Small intestine (tissue), 7 donors: ENCODE measurements at regions not wholly inside any gene's neighbourhood (a gene's known extent, or its start where the extent isn't known, plus 50 kb on each side); places are given as distances from the start of the nearest gene placed in this dataset.

Experiments
- DNase-seq, 2 donors: peaks; one replicate each; pipeline versions ENCODE4 v3.0.0 to v3.0.0-alpha.2; 2013
- FAIRE-seq: peaks from 2 replicates; lab custom pipeline; 2012; peaks lifted over from hg19 to GRCh38; lab: Jason Lieb, UNC
- H3K27ac ChIP-seq, 3 donors: one replicate each; pipeline ENCODE4 v1.5.1; 2013; ENCODE audit warnings: low read length in 2 of 3, mild to moderate bottlenecking in 2 of 3, control low read depth in 1 of 3, inconsistent platforms in 1 of 3, low read depth in 1 of 3, moderate library complexity in 1 of 3
- H3K27me3 ChIP-seq, 3 donors: one replicate each; pipeline ENCODE4 v1.6.1; 2013; ENCODE audit warnings: low read length in 3 of 3, inconsistent platforms in 1 of 3; ENCODE audit not compliant: control insufficient read depth in 3 of 3, insufficient read depth in 3 of 3
- H3K36me3 ChIP-seq, 3 donors: one replicate each; pipeline ENCODE4 v1.6.1; 2013; ENCODE audit warnings: low read length in 3 of 3, inconsistent platforms in 1 of 3, low read depth in 1 of 3, mild to moderate bottlenecking in 1 of 3, moderate library complexity in 1 of 3; ENCODE audit not compliant: control insufficient read depth in 3 of 3, insufficient read depth in 2 of 3
- H3K4me1 ChIP-seq, 3 donors: one replicate each; pipeline ENCODE4 v1.6.1; 2013; ENCODE audit warnings: low read length in 2 of 3, inconsistent platforms in 1 of 3, low read depth in 1 of 3, mild to moderate bottlenecking in 1 of 3, moderate library complexity in 1 of 3; ENCODE audit not compliant: control insufficient read depth in 3 of 3, insufficient read depth in 2 of 3
- H3K4me3 ChIP-seq, 3 donors: one replicate each; pipeline ENCODE4 v1.5.1; 2013; ENCODE audit warnings: low read length in 3 of 3, control low read depth in 1 of 3, inconsistent platforms in 1 of 3, low read depth in 1 of 3, mild to moderate bottlenecking in 1 of 3, moderate library complexity in 1 of 3
- H3K9me3 ChIP-seq, 2 donors: one replicate each; pipeline ENCODE4 v1.6.1; 2013; ENCODE audit warnings: low read depth in 1 of 2, low read length in 1 of 2; ENCODE audit not compliant: control insufficient read depth in 2 of 2, insufficient read depth in 1 of 2
- WGBS, 3 donors: extraction: QIAGEN DNeasy Blood & Tissue Kit; methylation state at CpG; one replicate each; pipeline ENCODE4 v1.1.7; 2013; 5-methylcytosine and 5-hydroxymethylcytosine counted together
- donor health status: healthy with polysubstance abuse.
- donor health status: control.
- donor health status: control.
- donor health status: Bipolar disorder and iron deficiency.
- donor health status: healthy.

DNA sequence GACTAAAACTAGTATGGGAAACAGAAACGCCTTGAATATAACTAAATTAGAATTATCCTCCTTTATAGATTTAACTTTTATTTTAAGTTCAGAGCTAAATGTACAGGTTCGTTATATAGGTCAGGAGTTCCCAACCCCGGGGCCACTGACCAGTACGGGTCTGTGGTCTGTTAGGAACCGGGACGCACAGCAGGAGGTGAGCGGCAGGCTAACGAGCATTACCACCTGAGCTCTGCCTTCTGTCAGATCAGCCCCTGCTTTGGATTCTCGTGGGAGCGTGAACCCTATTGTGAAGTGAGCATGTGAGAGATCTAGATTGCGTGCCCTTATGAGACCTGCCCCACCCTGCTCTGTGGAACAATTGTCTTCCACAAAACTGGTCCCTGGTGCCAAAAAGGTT lies 51.0 kb downstream of the FAT4 start:
- FAIRE-seq (no peak), DNase-seq (no peak)
- Histone ChIP-seq H3K27ac (no peak overlapping the region), H3K4me1 (no peaks in the 10 kb centered on the region), H3K27me3 (no peaks in the 10 kb centered on the region), H3K9me3 (peaks cover 0 to 5% of the 10 kb centered on the region in 2 donors), H3K4me3 (no peak overlapping the region), H3K36me3 (no peaks in the 10 kb centered on the region)
- 77 to 87% (median 80%) methylated on average over 11 of the region's 11 CpGs for WGBS, 3 donors

DNA sequence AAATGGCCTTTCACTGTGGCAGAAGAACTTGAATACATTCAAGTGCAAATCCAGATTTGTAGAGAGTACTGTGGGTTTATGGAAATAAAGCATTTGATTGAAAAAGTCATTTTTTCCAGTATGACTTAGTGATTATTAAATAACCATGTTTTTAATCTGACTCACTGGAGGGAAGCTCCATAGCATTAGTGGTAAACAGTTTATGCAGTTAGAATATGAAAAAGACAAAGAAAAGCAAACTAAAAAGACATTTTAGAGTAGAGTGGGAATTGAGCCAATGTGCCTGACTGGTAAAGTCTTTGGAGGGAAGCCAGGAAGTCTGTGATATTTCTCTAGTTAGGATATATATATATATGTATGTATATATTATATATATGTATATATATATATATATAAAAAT lies 53.4 kb downstream of the FAT4 start:
- H3K4me1 ChIP-seq: no peaks in the 10 kb centered on the region
- FAIRE-seq: no peak
- no peaks in the 10 kb centered on the region for H3K36me3 ChIP-seq
- H3K4me3 ChIP-seq: no peak overlapping the region
- no peak for DNase-seq
- no peak overlapping the region for H3K27ac ChIP-seq
- H3K27me3 ChIP-seq: no peaks in the 10 kb centered on the region
- H3K9me3 ChIP-seq: peaks cover 0 to 5% of the 10 kb centered on the region in 2 donors

DNA sequence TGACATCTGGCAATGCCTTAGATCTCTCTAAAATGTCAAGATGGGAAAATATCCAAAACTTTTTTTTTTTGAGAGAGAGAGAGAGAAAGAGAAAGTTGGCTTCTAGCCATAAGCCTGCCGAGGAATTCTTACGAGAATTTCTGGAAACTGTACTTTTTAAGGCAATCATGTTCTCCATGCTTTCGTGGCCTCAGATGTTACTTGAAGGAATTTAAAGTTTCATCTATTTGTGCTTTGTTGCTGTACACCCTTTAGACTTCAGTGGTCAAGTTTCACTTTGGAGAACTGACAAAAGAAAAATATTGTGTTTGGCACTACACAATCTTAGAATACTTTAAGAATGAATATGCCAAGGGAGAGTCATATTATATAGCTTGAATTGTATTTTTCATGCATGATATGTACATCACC lies 53.9 kb downstream of the FAT4 start:
- DNase-seq (no peak), FAIRE-seq (no peak)
- Histone ChIP-seq H3K9me3 (peaks cover 0 to 5% of the 10 kb centered on the region in 2 donors), H3K4me1 (no peaks in the 10 kb centered on the region), H3K4me3 (no peak overlapping the region), H3K36me3 (no peaks in the 10 kb centered on the region), H3K27me3 (no peaks in the 10 kb centered on the region), H3K27ac (no peak overlapping the region)
- 57 to 63% (median 60%) methylated on average over 3 of the region's 3 CpGs for whole genome bisulfite sequencing, 3 donors

DNA sequence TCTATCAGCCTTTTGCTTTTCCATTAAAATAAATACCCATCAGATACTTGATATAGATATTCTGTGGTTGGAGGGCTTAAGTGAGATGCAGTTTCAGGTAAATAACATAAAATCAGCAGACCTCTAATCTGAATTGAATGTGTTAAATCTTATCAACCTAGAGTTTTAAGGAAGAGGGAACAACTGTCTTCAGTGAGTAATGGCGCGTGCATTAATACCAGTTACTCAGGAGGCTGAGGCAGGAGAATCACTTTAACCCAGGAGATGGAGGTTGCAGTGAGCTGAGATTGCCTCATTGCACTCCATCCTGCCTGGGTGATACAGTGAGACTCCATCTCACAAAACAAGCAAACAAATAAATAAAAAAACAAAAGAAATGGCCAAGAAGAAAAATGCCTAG lies 54.3 kb downstream of the FAT4 start:
- Histone ChIP-seq H3K9me3 (peaks cover 0 to 5% of the 10 kb centered on the region in 2 donors), H3K27me3 (no peaks in the 10 kb centered on the region), H3K36me3 (no peaks in the 10 kb centered on the region), H3K27ac (no peak overlapping the region), H3K4me1 (no peaks in the 10 kb centered on the region), H3K4me3 (no peak overlapping the region)
- DNase-seq: no peak
- no peak for FAIRE-seq
- 88 to 91% (median 90%) methylated on average over 2 of the region's 2 CpGs for WGBS, 3 donors

DNA sequence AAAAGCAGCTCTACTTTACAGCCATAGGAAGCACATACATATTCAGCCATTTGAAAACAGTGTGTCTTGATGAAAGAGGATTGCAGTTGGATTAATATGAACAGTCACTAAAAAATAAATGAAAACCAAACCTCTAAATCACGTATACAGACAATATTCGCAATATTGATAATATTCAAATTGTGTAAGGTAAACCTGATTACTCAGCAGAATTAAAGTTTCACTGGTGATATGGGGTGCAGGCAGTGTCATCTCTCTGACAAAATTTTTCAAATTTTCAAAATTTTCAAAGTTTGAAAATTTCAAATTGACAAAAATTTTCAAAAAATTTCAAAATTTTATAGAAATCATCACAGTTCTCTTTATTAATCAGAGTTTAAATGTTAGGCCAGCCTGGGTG lies 55.7 kb downstream of the FAT4 start:
- no peaks in the 10 kb centered on the region for H3K4me1 ChIP-seq
- H3K27me3 ChIP-seq: no peaks in the 10 kb centered on the region
- no peak for DNase-seq
- no peaks in the 10 kb centered on the region for H3K36me3 ChIP-seq
- no peak overlapping the region for H3K4me3 ChIP-seq
- H3K27ac ChIP-seq: no peak overlapping the region
- FAIRE-seq: no peak
- 85 to 94% (median 94%) methylated on average over 2 of the region's 2 CpGs for WGBS, 3 donors
- H3K9me3 ChIP-seq: peaks cover 0 to 5% of the 10 kb centered on the region in 2 donors

DNA sequence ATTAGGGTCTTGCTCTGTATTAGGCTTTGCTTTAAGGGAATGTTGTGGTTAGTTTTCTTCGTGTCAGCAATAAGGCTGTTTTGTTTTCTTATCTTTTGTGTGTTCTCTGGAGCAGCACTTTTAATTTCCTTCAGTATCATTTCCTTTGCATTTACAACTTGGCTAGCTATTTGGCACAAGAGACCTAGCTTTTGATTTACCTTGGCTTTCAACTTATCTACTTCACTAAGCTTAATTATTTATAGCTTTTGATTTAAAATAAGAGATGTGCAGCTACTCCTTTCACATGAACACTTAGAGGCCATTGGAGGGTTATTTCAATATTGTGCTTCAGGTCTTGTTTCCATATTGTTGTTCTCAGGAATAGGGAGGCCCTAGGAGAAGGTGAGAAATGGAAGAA lies 68.2 kb downstream of the FAT4 start:
- H3K27me3 ChIP-seq: no peaks in the 10 kb centered on the region
- H3K27ac ChIP-seq: no peak overlapping the region
- no peak for DNase-seq
- no peaks in the 10 kb centered on the region for H3K36me3 ChIP-seq
- WGBS, 3 donors: 13 to 44% (median 26%) methylated on average over 1 of the region's 1 CpG
- no peaks in the 10 kb centered on the region for H3K9me3 ChIP-seq
- no peak overlapping the region for H3K4me3 ChIP-seq
- FAIRE-seq: no peak
- no peaks in the 10 kb centered on the region for H3K4me1 ChIP-seq

DNA sequence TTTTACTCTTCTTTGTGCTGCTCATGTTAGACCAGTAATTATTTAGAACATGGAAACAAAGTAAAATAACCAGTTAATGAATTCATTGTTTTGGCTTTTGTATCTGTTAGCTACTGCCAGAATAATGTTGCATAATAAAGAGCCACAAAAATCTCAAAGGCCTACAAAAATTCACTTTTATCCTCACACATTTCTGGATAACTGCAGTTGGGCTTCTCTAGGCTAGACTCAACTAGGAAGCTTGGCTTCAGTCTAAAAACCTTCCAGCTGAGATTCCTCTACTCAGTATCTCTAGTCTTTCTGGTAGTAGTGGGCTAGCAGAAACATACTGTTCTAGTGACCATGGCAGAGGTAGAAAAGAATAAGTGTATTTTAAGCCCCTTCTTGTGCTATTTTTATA lies 73.0 kb downstream of the FAT4 start:
- FAIRE-seq (no peak), DNase-seq (no peak)
- Histone ChIP-seq H3K4me1 (no peaks in the 10 kb centered on the region), H3K36me3 (no peaks in the 10 kb centered on the region), H3K4me3 (no peak overlapping the region), H3K27ac (no peak overlapping the region), H3K27me3 (no peaks in the 10 kb centered on the region), H3K9me3 (no peaks in the 10 kb centered on the region)

DNA sequence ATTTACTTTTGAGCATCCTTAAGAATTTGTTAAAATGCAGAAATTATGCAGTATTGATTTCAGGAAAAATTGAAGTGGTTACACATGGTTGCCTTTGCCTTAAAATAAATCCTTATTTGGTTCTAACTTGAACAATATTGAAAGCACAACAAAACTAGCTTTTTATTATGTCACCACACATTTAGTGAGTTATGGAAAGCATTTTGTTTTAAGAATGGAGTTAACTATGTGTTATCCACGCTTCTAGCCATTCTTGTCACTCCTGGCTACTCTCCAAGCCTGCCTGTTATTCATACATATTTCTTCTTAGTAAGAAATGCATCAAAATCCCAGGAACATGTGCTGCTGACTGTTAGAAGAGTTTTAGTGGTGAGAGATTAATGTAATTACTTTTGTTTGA lies 73.9 kb downstream of the FAT4 start:
- Histone ChIP-seq H3K27me3 (no peaks in the 10 kb centered on the region), H3K9me3 (no peaks in the 10 kb centered on the region), H3K4me1 (no peaks in the 10 kb centered on the region), H3K27ac (no peak overlapping the region), H3K36me3 (no peaks in the 10 kb centered on the region), H3K4me3 (no peak overlapping the region)
- WGBS, 3 donors: 19 to 50% (median 23%) methylated on average over 1 of the region's 1 CpG
- FAIRE-seq (no peak), DNase-seq (no peak)

DNA sequence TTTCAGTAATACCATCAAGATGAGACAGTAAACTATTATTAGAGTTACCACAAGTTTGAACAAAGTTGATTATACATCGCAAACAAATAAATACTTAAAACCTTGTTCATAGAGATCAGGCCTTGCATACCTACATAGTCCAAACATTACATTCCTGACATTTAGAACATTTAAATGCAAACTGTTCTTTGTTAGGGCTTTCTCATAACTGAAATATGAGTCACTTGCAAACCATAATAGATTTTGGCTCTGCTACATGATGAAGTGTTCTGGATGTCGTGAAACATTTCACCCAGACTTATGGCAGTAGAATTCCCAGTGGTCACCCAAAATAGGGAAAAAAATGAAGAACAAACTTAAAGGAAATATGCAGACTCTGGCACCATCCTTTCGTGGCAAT lies 75.0 kb downstream of the FAT4 start:
- no peak for DNase-seq
- H3K27ac ChIP-seq: peak overlapping the region in 1 of 3 donors; percentile 45
- 52 to 71% (median 61%) methylated on average over 3 of the region's 3 CpGs for WGBS, 3 donors

More for the DNA sequence above, 75.0 kb downstream of the FAT4 start:
- FAIRE-seq: no peak
- Histone ChIP-seq H3K27me3 (no peaks in the 10 kb centered on the region), H3K4me3 (no peak overlapping the region), H3K9me3 (no peaks in the 10 kb centered on the region), H3K36me3 (no peaks in the 10 kb centered on the region), H3K4me1 (no peaks in the 10 kb centered on the region)
